GM12892 (cell line): ENCODE measurements at regions not wholly inside any gene's neighbourhood (a gene's known extent, or its start where the extent isn't known, plus 50 kb on each side); places are given as distances from the start of the nearest gene placed in this dataset.

Experiments used
- DNase-seq: peaks from one replicate; pipeline ENCODE4 v3.0.0; 2011; ENCODE audit not compliant: insufficient read length
- FAIRE-seq: peaks from 2 replicates; lab custom pipeline; 2011; peaks lifted over from hg19 to GRCh38; lab: Jason Lieb, UNC
- POLR2A ChIP-seq: IDR thresholded peaks from 2 replicates; pipeline ENCODE4 v1.6.1; 2011; ENCODE audit warnings: low read depth, low read length, control low read depth
- POLR2AphosphoS5 ChIP-seq: IDR thresholded peaks from 2 replicates; pipeline ENCODE4 v1.6.1; 2011; ENCODE audit warnings: low read depth, low read length, control low read depth
- TAF1 ChIP-seq: IDR thresholded peaks from 2 replicates; pipeline ENCODE4 v1.6.1; 2011; ENCODE audit warnings: low read depth, mild to moderate bottlenecking, control low read depth, low read length, borderline replicate concordance

DNA sequence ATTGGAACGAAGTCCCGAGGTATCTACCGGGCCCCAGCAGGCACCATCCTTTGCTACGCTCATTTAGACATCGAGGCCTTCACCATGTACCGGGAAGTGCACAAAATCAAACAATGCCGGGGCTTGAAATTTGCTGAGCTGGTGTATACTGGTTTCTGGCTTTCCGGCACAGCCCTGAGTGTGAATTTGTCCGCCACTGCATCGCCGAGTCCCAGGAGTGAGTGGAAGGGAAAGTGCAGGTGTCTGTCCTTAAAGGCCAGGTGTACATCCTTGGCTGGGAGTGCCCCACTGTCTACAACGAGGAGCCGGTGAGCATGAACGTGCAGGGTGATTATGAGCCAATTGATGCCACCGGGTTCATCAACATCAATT lies 158.8 kb upstream of the GUCY1A2 start:
- FAIRE-seq, result no peak
- no peak for DNase-seq
- TF ChIP-seq TAF1 (no peak), POLR2A (no peak), POLR2AphosphoS5 (no peak)

DNA sequence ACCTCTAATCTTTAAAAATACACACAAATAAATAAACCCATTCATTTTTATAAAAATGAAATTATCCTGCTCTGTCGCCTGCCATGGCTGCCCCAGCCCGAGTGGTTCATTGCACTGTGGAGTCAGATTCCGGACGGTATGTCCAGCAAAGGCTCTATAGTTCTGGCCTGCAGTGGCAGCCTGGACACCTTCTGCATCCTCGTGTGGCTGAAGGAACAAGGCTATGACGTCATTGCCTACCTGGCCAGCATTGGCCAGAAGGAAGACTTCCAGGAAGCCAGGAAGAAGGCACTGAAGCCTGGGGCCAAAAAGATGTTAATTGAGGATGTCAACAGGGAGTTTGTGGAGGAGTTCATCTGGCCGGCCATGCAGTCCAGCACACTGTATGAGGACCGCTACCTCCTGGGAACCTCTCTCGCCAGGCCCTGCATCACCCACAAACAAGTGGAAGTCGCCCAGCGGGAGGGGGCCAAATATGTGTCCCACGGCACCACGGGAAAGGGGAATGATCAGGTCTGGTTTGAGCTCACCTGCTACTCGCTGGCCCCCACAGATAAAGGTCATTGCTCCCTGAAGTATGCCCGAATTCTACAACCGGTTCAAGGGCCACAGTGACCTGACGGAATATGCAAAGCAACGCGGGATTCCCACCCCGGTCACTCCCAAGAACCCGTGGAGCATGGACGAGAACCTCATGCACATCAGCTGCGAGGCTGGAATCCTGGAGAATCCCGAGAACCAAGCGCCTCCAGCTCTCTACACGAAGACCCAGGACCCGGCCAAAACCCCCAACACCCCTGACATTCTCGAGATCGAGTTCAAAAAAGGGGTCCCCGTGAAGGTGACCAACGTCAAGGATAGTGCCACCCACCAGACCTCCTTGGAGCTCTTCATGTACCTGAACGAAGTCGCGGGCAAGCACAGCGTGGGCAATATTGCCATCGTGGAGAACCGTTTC lies 158.2 kb upstream of the GUCY1A2 start:
- TF ChIP-seq POLR2AphosphoS5, result no peak
- no peak for TF ChIP-seq POLR2A
- TF ChIP-seq TAF1, result no peak
- no peak for DNase-seq
- no peak for FAIRE-seq

DNA sequence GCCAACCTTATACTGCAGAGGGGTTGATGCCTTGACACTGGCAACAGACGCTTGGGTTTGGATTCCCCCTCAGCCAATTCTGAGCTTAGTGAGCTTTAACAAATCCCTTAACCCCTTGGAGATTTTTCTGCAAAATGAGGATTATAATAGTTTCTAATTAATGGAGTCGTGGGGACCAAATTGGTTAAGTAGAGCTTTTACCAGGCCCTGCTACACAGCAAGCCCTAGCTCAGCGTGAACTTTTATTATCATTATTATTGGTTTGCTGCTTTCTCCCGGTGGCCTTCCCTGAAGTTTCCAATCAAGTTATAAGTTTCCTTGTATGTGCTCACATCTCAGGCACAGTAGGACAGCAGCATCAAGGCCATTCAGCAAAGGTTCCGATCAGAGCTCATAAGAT lies 156.6 kb upstream of the GUCY1A2 start:
- no peak for FAIRE-seq
- DNase-seq, result no peak
- TF ChIP-seq POLR2AphosphoS5, result no peak
- TF ChIP-seq TAF1, result no peak

DNA sequence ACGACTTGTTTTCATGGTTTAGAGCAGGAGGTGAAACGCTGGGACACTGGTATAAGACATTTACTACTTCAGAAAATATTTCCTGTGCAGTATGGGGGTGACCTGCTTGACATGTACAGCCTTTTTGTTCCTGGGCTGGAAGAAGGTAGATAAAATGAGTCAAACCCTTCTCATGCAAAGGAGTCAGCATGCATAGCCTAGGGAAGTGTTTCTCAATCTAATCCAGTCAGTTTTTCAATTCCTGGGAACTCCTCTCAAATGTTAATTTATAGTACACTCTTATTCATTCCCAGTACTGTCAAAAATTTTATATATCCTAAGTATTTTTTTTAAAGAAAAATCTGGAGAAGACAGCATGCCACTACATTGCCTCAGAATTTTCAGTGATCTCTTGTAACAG lies 154.7 kb upstream of the GUCY1A2 start:
- FAIRE-seq (no peak), DNase-seq (no peak)
- TF ChIP-seq TAF1 (no peak), POLR2A (no peak), POLR2AphosphoS5 (no peak)

DNA sequence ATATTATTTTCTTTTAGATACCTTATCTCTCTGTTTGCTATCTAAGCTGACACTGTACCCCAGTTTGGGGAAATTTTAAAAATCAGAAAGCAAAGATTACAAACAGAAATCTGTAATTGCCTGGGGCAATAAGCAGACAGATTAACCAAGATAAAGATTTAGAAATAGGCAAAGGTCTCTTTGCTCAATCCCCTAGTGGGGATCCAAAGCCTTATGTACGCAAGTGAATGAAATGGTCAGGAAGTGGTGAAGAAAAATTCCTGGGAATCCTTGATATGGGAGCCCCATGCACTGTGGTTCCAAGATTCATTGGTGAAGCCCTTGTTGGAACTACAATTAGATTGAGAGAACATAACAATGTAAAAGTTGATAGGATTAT lies 139.5 kb upstream of the GUCY1A2 start:
- DNase-seq (no peak), FAIRE-seq (no peak)
- no peak for TF ChIP-seq POLR2AphosphoS5
- no peak for TF ChIP-seq TAF1
- TF ChIP-seq POLR2A, result no peak

DNA sequence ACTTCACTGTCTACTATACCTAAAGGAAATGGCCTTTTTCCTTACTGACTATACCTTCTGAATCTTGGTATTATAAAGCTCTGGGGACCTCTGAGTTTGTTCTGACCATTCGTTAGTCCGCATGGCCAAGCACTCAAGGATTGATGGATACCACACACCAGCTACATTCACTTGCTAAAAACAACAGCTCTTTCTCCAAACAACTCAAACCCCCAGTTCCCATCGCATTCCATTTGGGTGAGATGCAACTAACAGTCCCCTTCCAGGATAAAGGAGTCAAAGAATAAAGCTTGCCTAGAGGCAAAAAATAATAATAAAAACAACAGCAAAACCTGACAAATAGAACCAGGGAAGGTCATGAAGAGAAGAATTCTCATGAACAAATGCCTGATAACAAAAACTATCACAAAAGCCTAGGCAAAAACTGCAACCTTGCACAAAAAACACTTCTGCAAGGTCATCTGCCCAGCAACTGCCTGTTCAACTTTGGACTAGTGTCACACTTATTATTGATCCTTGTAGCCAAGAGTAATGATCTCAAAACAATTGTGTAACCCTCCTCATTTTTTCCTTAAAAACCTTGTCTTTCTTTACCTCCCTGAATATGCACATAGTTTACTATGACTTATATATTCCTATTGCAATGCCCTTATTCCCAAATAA lies 139.0 kb upstream of the GUCY1A2 start:
- no peak for TF ChIP-seq TAF1
- no peak for TF ChIP-seq POLR2A
- TF ChIP-seq POLR2AphosphoS5, result no peak
- FAIRE-seq (no peak), DNase-seq (no peak)

DNA sequence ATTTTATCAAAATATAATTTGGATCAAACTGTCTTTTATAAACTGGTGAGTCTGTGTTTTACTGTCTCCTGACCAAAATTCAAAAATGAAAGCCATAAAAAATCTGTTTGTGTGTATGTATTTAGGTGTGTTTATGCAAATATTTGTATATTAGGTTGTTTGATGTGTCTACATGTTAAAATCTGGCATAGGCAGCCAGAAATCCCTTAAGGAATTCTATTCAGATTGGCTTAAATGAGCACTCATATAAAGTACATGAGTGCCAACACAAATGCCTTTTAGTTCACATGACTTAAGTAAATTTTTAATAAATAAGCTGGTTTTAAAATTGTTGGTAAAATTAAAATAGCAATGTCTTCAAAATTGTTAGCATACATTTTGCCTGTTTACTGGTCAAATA lies 133.3 kb upstream of the GUCY1A2 start:
- FAIRE-seq (no peak), DNase-seq (no peak)
- TF ChIP-seq POLR2AphosphoS5 (no peak), POLR2A (no peak), TAF1 (no peak)

DNA sequence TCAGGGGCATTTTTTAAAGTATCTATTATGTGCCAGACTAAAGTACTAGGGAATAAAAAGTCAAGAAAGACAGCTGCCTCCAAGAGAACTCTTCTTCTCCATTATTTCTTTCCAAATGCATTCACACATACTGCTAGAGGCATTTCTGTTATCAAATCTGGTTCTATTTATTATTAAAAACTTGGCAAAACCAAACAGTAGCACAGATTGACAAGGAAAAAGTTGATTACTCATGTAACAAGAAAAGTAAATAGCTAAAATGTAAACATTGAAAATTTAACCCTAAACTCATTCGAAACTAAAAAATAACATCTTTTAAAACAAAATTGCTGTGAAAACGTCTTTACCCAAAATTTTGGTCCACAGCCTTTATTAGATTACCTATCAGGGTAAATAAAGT lies 132.9 kb upstream of the GUCY1A2 start:
- FAIRE-seq, result no peak
- no peak for DNase-seq
- TF ChIP-seq POLR2A (no peak), TAF1 (no peak), POLR2AphosphoS5 (no peak)

DNA sequence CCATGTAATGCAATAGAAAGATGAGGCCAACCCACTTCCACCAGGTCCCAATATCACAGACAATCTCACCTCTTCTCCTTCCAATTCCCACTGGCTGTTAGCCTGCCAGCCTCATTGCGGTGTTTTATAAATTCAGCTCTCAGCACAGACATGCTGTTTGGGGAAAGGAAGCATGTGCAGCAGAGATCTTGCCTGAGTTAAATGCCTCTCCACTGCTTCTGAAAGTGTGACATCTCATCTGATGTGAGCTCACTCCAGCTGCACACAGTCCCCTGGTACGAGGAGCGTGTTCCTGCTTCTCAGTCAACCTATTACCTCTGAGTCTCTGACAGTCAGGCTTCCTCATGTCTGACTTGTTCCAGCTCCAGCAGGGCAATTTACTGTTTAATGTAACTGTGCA lies 122.7 kb upstream of the GUCY1A2 start:
- no peak for TF ChIP-seq TAF1
- TF ChIP-seq POLR2A, result no peak
- TF ChIP-seq POLR2AphosphoS5, result no peak
- no peak for FAIRE-seq
- DNase-seq, result no peak

DNA sequence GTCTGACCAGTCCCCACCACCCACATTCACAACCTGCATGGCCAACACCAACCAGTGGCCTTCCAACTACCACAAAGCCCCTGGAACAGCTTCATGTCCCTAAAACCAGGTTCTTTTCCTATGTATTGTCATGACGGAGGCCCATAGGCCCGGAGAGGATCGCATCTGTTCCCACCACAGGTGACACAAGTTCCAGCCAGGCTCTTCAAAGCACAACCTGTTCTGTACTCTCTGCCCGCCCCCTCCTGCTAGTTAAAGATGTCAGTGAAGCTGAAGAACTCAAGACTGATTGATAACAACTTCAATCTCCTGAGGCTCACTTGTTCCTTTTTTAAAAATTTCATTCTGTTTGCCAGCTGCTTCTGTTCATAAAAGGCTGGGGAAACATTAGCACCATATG lies 121.1 kb upstream of the GUCY1A2 start:
- TF ChIP-seq POLR2AphosphoS5 (no peak), POLR2A (no peak), TAF1 (no peak)
- no peak for FAIRE-seq
- no peak for DNase-seq

DNA sequence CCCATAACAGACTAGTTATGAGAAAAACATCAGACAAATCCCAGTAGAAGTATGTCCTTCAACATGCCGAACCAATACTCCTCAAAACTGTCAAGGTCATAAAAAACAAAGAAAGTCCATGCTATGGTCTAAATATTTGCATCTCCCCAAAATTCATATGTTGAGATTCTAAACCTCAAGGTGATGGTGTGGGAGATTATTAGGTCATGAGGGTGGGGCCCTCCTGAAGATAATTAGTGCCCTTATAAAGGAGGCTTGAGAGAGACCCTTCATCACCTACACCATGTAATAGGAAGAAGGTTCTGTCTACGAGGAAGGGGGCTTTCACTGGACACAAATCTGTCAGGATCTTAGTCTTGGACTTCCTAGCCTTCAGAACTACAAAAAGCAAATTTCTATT lies 118.6 kb upstream of the GUCY1A2 start:
- DNase-seq (no peak), FAIRE-seq (no peak)
- TF ChIP-seq TAF1 (no peak), POLR2AphosphoS5 (no peak), POLR2A (no peak)

DNA sequence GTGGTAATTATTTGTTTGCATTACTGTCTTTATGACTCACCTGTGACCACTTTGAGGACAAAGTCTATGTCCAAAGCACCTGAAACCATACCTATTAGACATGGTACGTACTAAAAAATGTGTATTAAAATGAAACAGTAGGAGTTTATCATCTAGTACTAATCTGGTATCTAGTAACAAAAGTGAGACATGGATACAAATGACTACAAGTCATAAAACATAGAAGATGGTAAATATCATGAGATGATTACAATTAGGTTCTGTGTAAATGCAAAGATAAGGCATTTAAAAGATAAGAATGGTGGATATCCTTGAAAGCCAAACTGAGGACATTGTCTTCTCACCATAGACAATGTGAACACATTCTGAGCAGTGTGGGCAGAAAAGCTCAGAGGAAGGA lies 113.5 kb upstream of the GUCY1A2 start:
- FAIRE-seq (no peak), DNase-seq (no peak)
- TF ChIP-seq POLR2A (no peak), TAF1 (no peak), POLR2AphosphoS5 (no peak)
